Suprapubic skin (tissue), 4 donors: ENCODE measurements at regions not wholly inside any gene's neighbourhood (a gene's known extent, or its start where the extent isn't known, plus 50 kb on each side); places are given as distances from the start of the nearest gene placed in this dataset.
A peak's percentile ranks its signal among the peaks of the same experiment; 100 is the strongest.

Experiments
- DNase-seq, 2 donors: peaks; one replicate each; pipeline ENCODE4 v3.0.0-alpha.2; 2019; ENCODE audit warnings: low spot score in 2 of 2
- H3K27ac ChIP-seq: fragments of 200-600 bp; sonication (generic); one replicate; pipeline ENCODE4 v1.5.1; 2019
- H3K27me3 ChIP-seq: fragments of 200-600 bp; sonication (generic); one replicate; pipeline ENCODE4 v1.5.1; 2019
- H3K36me3 ChIP-seq: fragments of 200-600 bp; sonication (generic); one replicate; pipeline ENCODE4 v1.5.1; 2019
- H3K4me1 ChIP-seq: fragments of 200-600 bp; sonication (generic); one replicate; pipeline ENCODE4 v1.5.1; 2019
- H3K4me3 ChIP-seq: fragments of 200-600 bp; sonication (generic); one replicate; pipeline ENCODE4 v1.5.1; 2019; ENCODE audit warnings: mild to moderate bottlenecking
- H3K9me3 ChIP-seq: fragments of 200-600 bp; sonication (generic); one replicate; pipeline ENCODE4 v1.5.1; 2019
- EP300 ChIP-seq: sonication (generic); formaldehyde crosslinking; IDR thresholded peaks from one replicate; pipeline ENCODE4 v1.6.1; 2017; ENCODE audit warnings: antibody characterized with exemption
- POLR2A ChIP-seq, 2 donors: fragments of 450-650 bp; IDR thresholded peaks; one replicate each; pipeline ENCODE4 v1.6.1; 2017; ENCODE audit warnings: antibody characterized with exemption in 2 of 2, mild to moderate bottlenecking in 2 of 2, moderate library complexity in 2 of 2
- POLR2AphosphoS5 ChIP-seq, 3 donors: sonication (generic); formaldehyde crosslinking; IDR thresholded peaks; one replicate each; pipeline ENCODE4 v1.6.1; 2017; ENCODE audit warnings: antibody characterized with exemption in 3 of 3
- WGBS: methylation state at CpG from one replicate; pipeline ENCODE4 v1.1.5; 2018; 5-methylcytosine and 5-hydroxymethylcytosine counted together
- TF ChIP-seq, protein P1 (sequence below), 2 donors: fragments of 200-600 bp in 1 of 2; fragments of 450-650 bp in 1 of 2; sonication (generic) in 1 of 2; IDR thresholded peaks; one replicate each; pipeline ENCODE4 v1.5.1; 2016 to 2019; ENCODE audit warnings: antibody characterized with exemption in 2 of 2, mild to moderate bottlenecking in 1 of 2, moderate library complexity in 1 of 2

GRCh38 chr5:82649943-82650342, 371.8 kb upstream of the RPS23 start:
- no peaks in the 10 kb centered on the region for H3K9me3 ChIP-seq
- DNase-seq: no peak
- H3K4me1 ChIP-seq: no peaks in the 10 kb centered on the region
- no peaks in the 10 kb centered on the region for H3K27me3 ChIP-seq
- WGBS: 72% methylated on average over 3 of the region's 3 CpGs
- no peaks in the 10 kb centered on the region for H3K36me3 ChIP-seq
- no peak overlapping the region for H3K27ac ChIP-seq
- TF ChIP-seq POLR2A (IDR thresholded peaks at IDR 0.05) (no peak), POLR2AphosphoS5 (IDR thresholded peaks at IDR 0.05) (no peak), EP300 (no peak)
- TF ChIP-seq, protein P1, sequence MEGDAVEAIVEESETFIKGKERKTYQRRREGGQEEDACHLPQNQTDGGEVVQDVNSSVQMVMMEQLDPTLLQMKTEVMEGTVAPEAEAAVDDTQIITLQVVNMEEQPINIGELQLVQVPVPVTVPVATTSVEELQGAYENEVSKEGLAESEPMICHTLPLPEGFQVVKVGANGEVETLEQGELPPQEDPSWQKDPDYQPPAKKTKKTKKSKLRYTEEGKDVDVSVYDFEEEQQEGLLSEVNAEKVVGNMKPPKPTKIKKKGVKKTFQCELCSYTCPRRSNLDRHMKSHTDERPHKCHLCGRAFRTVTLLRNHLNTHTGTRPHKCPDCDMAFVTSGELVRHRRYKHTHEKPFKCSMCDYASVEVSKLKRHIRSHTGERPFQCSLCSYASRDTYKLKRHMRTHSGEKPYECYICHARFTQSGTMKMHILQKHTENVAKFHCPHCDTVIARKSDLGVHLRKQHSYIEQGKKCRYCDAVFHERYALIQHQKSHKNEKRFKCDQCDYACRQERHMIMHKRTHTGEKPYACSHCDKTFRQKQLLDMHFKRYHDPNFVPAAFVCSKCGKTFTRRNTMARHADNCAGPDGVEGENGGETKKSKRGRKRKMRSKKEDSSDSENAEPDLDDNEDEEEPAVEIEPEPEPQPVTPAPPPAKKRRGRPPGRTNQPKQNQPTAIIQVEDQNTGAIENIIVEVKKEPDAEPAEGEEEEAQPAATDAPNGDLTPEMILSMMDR (IDR thresholded peaks at IDR 0.05): no peak
- no peak overlapping the region for H3K4me3 ChIP-seq

DNA sequence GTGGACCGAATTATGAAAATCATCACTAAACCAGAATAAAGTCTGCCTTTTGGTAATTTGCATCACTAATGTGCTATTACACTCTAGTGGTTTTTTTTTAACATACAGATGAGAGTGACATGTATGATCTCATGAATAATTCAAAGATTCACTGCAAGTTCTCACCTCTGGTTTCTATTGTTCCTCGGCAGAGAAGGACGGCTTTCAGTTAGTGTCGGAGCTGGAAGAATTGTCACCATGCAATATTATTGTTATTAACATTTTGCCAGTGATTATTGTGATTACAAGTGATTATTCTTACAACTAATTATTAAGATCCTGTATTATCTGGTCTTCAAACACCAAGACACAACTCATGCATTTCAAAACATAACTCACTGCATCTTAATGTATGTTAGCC, 366.6 kb upstream of the RPS23 start:
- no peaks in the 10 kb centered on the region for H3K36me3 ChIP-seq
- WGBS: 86% methylated on average over 4 of the region's 4 CpGs
- H3K27me3 ChIP-seq: no peaks in the 10 kb centered on the region
- no peak for DNase-seq
- no peak overlapping the region for H3K4me3 ChIP-seq
- TF ChIP-seq POLR2A (IDR thresholded peaks at IDR 0.05) (no peak), POLR2AphosphoS5 (IDR thresholded peaks at IDR 0.05) (no peak), EP300 (no peak)
- TF ChIP-seq, protein P1 (IDR thresholded peaks at IDR 0.05): no peak
- no peaks in the 10 kb centered on the region for H3K9me3 ChIP-seq
- no peak overlapping the region for H3K27ac ChIP-seq
- H3K4me1 ChIP-seq: peaks cover 9% of the 10 kb centered on the region

DNA sequence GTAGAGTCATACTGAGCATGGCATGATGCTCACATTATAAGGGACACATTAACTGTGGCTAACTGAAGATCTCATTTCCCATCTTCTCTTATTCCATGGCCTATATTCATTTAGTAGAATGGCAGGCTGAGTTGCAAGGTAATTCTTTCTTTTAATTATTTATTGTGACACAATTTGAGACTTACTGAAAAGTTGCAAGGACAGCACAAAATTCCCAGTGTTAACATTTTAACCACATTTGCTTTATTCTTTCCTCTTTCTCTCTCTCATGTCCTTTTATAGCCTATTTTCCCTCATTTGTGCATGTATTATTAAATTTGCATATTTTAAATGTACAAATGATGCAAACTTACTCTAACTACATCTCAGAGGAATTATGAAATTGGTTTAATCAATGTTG, 366.1 kb upstream of the RPS23 start:
- no peaks in the 10 kb centered on the region for H3K27me3 ChIP-seq
- H3K4me1 ChIP-seq: peaks cover 14% of the 10 kb centered on the region
- DNase-seq: no peak
- no peaks in the 10 kb centered on the region for H3K9me3 ChIP-seq
- TF ChIP-seq POLR2AphosphoS5 (IDR thresholded peaks at IDR 0.05): no peak
- TF ChIP-seq, protein P1 (IDR thresholded peaks at IDR 0.05): no peak
- no peak for TF ChIP-seq EP300
- H3K27ac ChIP-seq: no peak overlapping the region
- no peak overlapping the region for H3K4me3 ChIP-seq
- no peaks in the 10 kb centered on the region for H3K36me3 ChIP-seq

- Histone ChIP-seq H3K36me3 (no peaks in the 10 kb centered on the region), H3K4me3 (no peak overlapping the region), H3K27ac (no peak overlapping the region), H3K27me3 (no peaks in the 10 kb centered on the region), H3K9me3 (no peaks in the 10 kb centered on the region), H3K4me1 (peaks cover 19% of the 10 kb centered on the region)
- WGBS: 78% methylated on average over 3 of the region's 3 CpGs
- no peak for DNase-seq
- TF ChIP-seq, protein P1 (IDR thresholded peaks at IDR 0.05): no peak
- no peak for TF ChIP-seq EP300
- no peak for TF ChIP-seq POLR2AphosphoS5 (IDR thresholded peaks at IDR 0.05)
- no peak for TF ChIP-seq POLR2A (IDR thresholded peaks at IDR 0.05)
These were observed 364.2 kb upstream of the RPS23 start for GRCh38 chr5:82642313-82642712.

GRCh38 chr5:82641331-82642003, 363.3 kb upstream of the RPS23 start:
- TF ChIP-seq POLR2A (IDR thresholded peaks at IDR 0.05) (no peak), POLR2AphosphoS5 (IDR thresholded peaks at IDR 0.05) (peak in 2 of 3 donors; percentile 39 to 75)
- TF ChIP-seq, protein P1 (IDR thresholded peaks at IDR 0.05): peak; percentile 65 to 88
- Histone ChIP-seq H3K9me3 (no peaks in the 10 kb centered on the region), H3K36me3 (no peaks in the 10 kb centered on the region), H3K27ac (no peak overlapping the region), H3K27me3 (no peaks in the 10 kb centered on the region), H3K4me3 (no peak overlapping the region), H3K4me1 (peaks cover 19% of the 10 kb centered on the region)
- 37% methylated on average over 4 of the region's 4 CpGs for WGBS
- DNase-seq: peak; percentile 80 to 86
